HG03103 (cell line): ENCODE measurements at regions not wholly inside any gene's neighbourhood (a gene's known extent, or its start where the extent isn't known, plus 50 kb on each side); places are given as distances from the start of the nearest gene placed in this dataset.

Experiments used
- ATAC-seq: cut with Tn5 transposase; IDR thresholded peaks from one replicate; pipeline ENCODE4 v1.9.1; 2021; ENCODE audit warnings: low read depth; ENCODE audit not compliant: unreplicated experiment

- no peak for ATAC-seq
Observed at GRCh38 chr4:137602436-137602835, 70.1 kb upstream of the PCDH18 start.

GRCh38 chr4:137601934-137602333 is 69.6 kb upstream of the PCDH18 start:
- no peak for ATAC-seq

- no peak for ATAC-seq
Observed at GRCh38 chr4:137599734-137600133, 67.4 kb upstream of the PCDH18 start.

GRCh38 chr4:137597752-137598430 is 65.6 kb upstream of the PCDH18 start:
- no peak for ATAC-seq

GRCh38 chr4:137587796-137588195 is 55.5 kb upstream of the PCDH18 start:
- ATAC-seq: no peak

GRCh38 chr4:137583671-137584070 is 51.4 kb upstream of the PCDH18 start:
- no peak for ATAC-seq
